IMR-90 (cell line): ENCODE measurements at regions not wholly inside any gene's neighbourhood (a gene's known extent, or its start where the extent isn't known, plus 50 kb on each side); places are given as distances from the start of the nearest gene placed in this dataset.

Source experiments
- ATAC-seq: fragments of 200-7000 bp; cut with Tn5 transposase; 2 replicates; pipeline ENCODE4 v1.9.1; 2020; ENCODE audit warnings: low read depth, mild to moderate bottlenecking, moderate library complexity
- BruUV-seq: library from RNA; stranded (reverse); fragments of 400-500 nt; replicated peaks from 2 replicates; lab custom pipeline; 2021; lab: Mats Ljungman, UMichigan
- CTCF ChIA-PET: fragments of 300-600 bp; formaldehyde crosslinking; extraction: SDS; loops from one replicate; lab custom pipeline; 2021; ENCODE audit warnings: antibody characterized with exemption; lab: Yijun Ruan, JAX
- POLR2A ChIA-PET: fragments of 300-600 bp; sonication (Branson Sonifier 250); formaldehyde crosslinking; loops from one replicate; lab custom pipeline; 2022; ENCODE audit warnings: antibody characterized with exemption; ENCODE audit not compliant: unreplicated experiment; lab: Charles Lee
- DNase-seq: peaks from one replicate; pipeline ENCODE4 v3.0.0; 2013
- H2AFZ ChIP-seq: replicated peaks from 2 replicates; pipeline ENCODE3; 2013; ENCODE audit warnings: low read length, mild to moderate bottlenecking; ENCODE audit not compliant: poor library complexity
- H2AK5ac ChIP-seq: 2 replicates; pipeline ENCODE4 v1.6.1; 2013; ENCODE audit warnings: low read depth, low read length, inconsistent platforms
- H2AK9ac ChIP-seq: replicated peaks from 2 replicates; pipeline ENCODE3; 2013; ENCODE audit warnings: mild to moderate bottlenecking, low read depth, low read length, moderate library complexity; ENCODE audit not compliant: poor library complexity
- H2BK120ac ChIP-seq: 2 replicates; pipeline ENCODE4 v1.6.1; 2013; ENCODE audit warnings: low read depth, low read length, inconsistent platforms
- H2BK15ac ChIP-seq: 3 replicates; pipeline ENCODE4 v1.6.1; 2013; ENCODE audit warnings: low read depth, low read length, inconsistent platforms
- H2BK20ac ChIP-seq: 2 replicates; pipeline ENCODE4 v1.6.1; 2013; ENCODE audit warnings: low read depth, mild to moderate bottlenecking, inconsistent platforms, low read length, moderate library complexity
- H2BK5ac ChIP-seq: 2 replicates; pipeline ENCODE4 v1.6.1; 2013; ENCODE audit warnings: mild to moderate bottlenecking, low read depth, low read length, inconsistent platforms; ENCODE audit not compliant: poor library complexity, severe bottlenecking
- H3K14ac ChIP-seq: replicated peaks from 2 replicates; pipeline ENCODE4 v1.6.1; 2013; ENCODE audit warnings: low read depth, low read length, inconsistent platforms
- H3K18ac ChIP-seq: 2 replicates; pipeline ENCODE4 v1.6.1; 2013; ENCODE audit warnings: low read depth, low read length, control low read depth
- H3K23ac ChIP-seq: 2 replicates; pipeline ENCODE4 v1.6.1; 2013; ENCODE audit warnings: low read depth, low read length, inconsistent platforms
- H3K27ac ChIP-seq: 2 replicates; pipeline ENCODE4 v1.5.1; 2013; ENCODE audit warnings: mild to moderate bottlenecking, control low read depth, low read length; ENCODE audit not compliant: insufficient read depth
- H3K27me3 ChIP-seq: 2 replicates; pipeline ENCODE4 v1.6.1; 2013; ENCODE audit warnings: low read length; ENCODE audit not compliant: control insufficient read depth, insufficient read depth
- H3K36me3 ChIP-seq: 2 replicates; pipeline ENCODE4 v1.6.1; 2013; ENCODE audit warnings: low read length, mixed read lengths; ENCODE audit not compliant: control insufficient read depth, insufficient read depth
- H3K4ac ChIP-seq: 2 replicates; pipeline ENCODE4 v1.6.1; 2013; ENCODE audit warnings: low read depth, low read length, inconsistent platforms
- H3K4me1 ChIP-seq: 2 replicates; pipeline ENCODE4 v1.6.1; 2013; ENCODE audit warnings: low read length, mixed read lengths; ENCODE audit not compliant: control insufficient read depth, insufficient read depth
- H3K4me2 ChIP-seq: 2 replicates; pipeline ENCODE4 v1.6.1; 2013; ENCODE audit warnings: low read depth, mild to moderate bottlenecking, control low read depth, low read length, moderate library complexity
- H3K4me3 ChIP-seq: 2 replicates; pipeline ENCODE4 v1.5.1; 2013; ENCODE audit warnings: low read depth, mild to moderate bottlenecking, control low read depth, low read length, moderate library complexity; ENCODE audit not compliant: insufficient read depth
- H3K56ac ChIP-seq: 2 replicates; pipeline ENCODE4 v1.6.1; 2013; ENCODE audit warnings: low read length, inconsistent platforms; ENCODE audit not compliant: insufficient read depth; ENCODE audit errors: extremely low read depth
- H3K79me1 ChIP-seq, 2 experiments: 2 replicates each; pipeline ENCODE4 v1.6.1; 2013; ENCODE audit warnings: low read length in 2 of 2, inconsistent platforms in 1 of 2, low read depth in 1 of 2
- H3K9ac ChIP-seq: 2 replicates; pipeline ENCODE4 v1.6.1; 2013; ENCODE audit warnings: low read depth, low read length, control low read depth
- H3K9me1 ChIP-seq: 2 replicates; pipeline ENCODE4 v1.6.1; 2013; ENCODE audit warnings: low read length, inconsistent platforms; ENCODE audit not compliant: insufficient read depth
- H3K9me3 ChIP-seq: 2 replicates; pipeline ENCODE4 v1.6.1; 2013; ENCODE audit warnings: low read length; ENCODE audit not compliant: control insufficient read depth, insufficient read depth
- H4K20me1 ChIP-seq: 2 replicates; pipeline ENCODE4 v1.6.1; 2013; ENCODE audit warnings: low read length, inconsistent platforms; ENCODE audit not compliant: insufficient read depth
- H4K5ac ChIP-seq: 2 replicates; pipeline ENCODE4 v1.6.1; 2013; ENCODE audit warnings: mild to moderate bottlenecking, low read depth, low read length, control low read depth
- H4K8ac ChIP-seq, 2 experiments: 2 replicates each; pipeline ENCODE4 v1.6.1; 2013; ENCODE audit warnings: low read depth in 2 of 2, low read length in 2 of 2, control low read depth in 1 of 2, inconsistent platforms in 1 of 2
- H4K91ac ChIP-seq: 2 replicates; pipeline ENCODE4 v1.6.1; 2013; ENCODE audit warnings: low read depth, low read length, inconsistent platforms; ENCODE audit not compliant: insufficient read depth
- CEBPB ChIP-seq: IDR thresholded peaks from 2 replicates; pipeline ENCODE4 v1.6.1; 2012; ENCODE audit warnings: low read depth, low read length, improper control_type of control experiment
- ELK1 ChIP-seq: fragments of 150-350 bp; IDR thresholded peaks from 2 replicates; pipeline ENCODE4 v1.6.1; 2016; ENCODE audit warnings: low read depth, mild to moderate bottlenecking, low read length, moderate library complexity, borderline replicate concordance
- NFE2L2 ChIP-seq: fragments of 150-350 bp; IDR thresholded peaks from 2 replicates; pipeline ENCODE4 v1.6.1; 2016; ENCODE audit warnings: low read depth, mild to moderate bottlenecking, low read length
- SMC3 ChIP-seq: fragments of 150-350 bp; IDR thresholded peaks from 2 replicates; pipeline ENCODE4 v1.6.1; 2016; ENCODE audit warnings: low read depth, mild to moderate bottlenecking, antibody characterized with exemption, low read length, moderate library complexity
- WGBS, 2 experiments: methylation state at CpG; one replicate each; pipeline versions ENCODE4 v1.1.5 to v1.1.7; 2013; ENCODE audit warnings: missing lambda C conversion rate in 2 of 2; ENCODE audit not compliant: insufficient read length in 1 of 2; ENCODE audit errors: extremely low coverage in 2 of 2; 5-methylcytosine and 5-hydroxymethylcytosine counted together
- dilution Hi-C: fragments of 300-500 bp; cut with HindIII; formaldehyde crosslinking; loops from one replicate; pipeline ENCODE4 v1.14.3; 2018; ENCODE audit warnings: low sequenced_read_pairs; ENCODE audit not compliant: unreplicated experiment
- in situ Hi-C: fragments of 300-500 bp; cut with MboI; formaldehyde crosslinking; loops from 3 replicates; pipeline ENCODE4 v1.14.3; 2019; ENCODE audit warnings: low sequenced_read_pairs, inconsistent platforms, mixed read lengths
- intact Hi-C: fragments of 100-400 bp; cut with micrococcal nuclease; formaldehyde crosslinking; loops from 2 replicates; pipeline ENCODE4 v1.10.0; 2022

DNA sequence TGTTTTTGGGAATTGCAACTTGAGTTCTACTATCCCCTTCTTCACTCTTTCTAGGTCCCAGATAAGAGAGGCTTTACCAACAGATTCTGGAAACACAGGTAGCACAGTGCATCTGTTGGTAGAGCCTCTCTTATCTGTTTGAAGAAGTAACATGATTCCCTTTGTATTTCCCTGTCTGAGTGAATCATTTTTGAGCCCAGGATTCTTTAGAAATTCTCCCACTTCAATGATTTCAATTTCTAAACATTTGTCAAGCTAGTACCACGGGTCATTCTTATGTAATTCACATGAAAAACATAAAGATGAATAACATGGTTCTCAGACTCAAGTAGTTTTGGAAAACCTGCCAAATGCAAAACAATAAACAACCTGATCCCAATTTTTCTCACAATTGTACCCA lies 72.0 kb upstream of the DUSP10 start:
- H3K4me3 ChIP-seq: no peak overlapping the region
- H3K79me1 ChIP-seq: peaks cover 0 to 5% of the 10 kb centered on the region in 2 experiments; a peak in 1 of 4 replicates
- H2AFZ ChIP-seq: no peak overlapping the region
- H3K27ac ChIP-seq: no peak overlapping the region
- ATAC-seq: no peak
- H2BK5ac ChIP-seq: no peak overlapping the region
- H3K4me1 ChIP-seq: peaks cover 10% of the 10 kb centered on the region
- no peaks in the 10 kb centered on the region for H3K9me3 ChIP-seq
- no peaks in the 10 kb centered on the region for H3K27me3 ChIP-seq
- H3K56ac ChIP-seq: no peak overlapping the region
- H4K5ac ChIP-seq: no peak overlapping the region
- no peaks in the 10 kb centered on the region for H4K20me1 ChIP-seq
- intact Hi-C loops (no loop called here), dilution Hi-C loops (no loop called here), in situ Hi-C loops (no loop called here)
- H2BK120ac ChIP-seq: peak overlapping the region; percentile 39
- H3K9me1 ChIP-seq: peaks cover 3% of the 10 kb centered on the region
- no peak for DNase-seq
- no peak overlapping the region; the same call in 1 of the 2 replicates for H3K14ac ChIP-seq
- no peak overlapping the region; the same call in 1 of the 2 replicates for H2AK5ac ChIP-seq
- no peak overlapping the region for H3K23ac ChIP-seq
- no peak overlapping the region for H2AK9ac ChIP-seq
- H2BK15ac ChIP-seq: peak overlapping the region; percentile 38; the same call in 1 of the 3 replicates
- H3K4me2 ChIP-seq: no peak overlapping the region
- ChIA-PET POLR2A (no interaction called here), CTCF (interaction anchor here (1.6 kb wide), 1 partner anchor 642 kb away, joined by 7 read pairs; no protein-coding TSS in a partner anchor)
- TF ChIP-seq ELK1 (no peak), CEBPB (no peak), NFE2L2 (no peak), SMC3 (no peak)
- peak overlapping the region; percentile 63; the same call in 1 of the 2 replicates for H2BK20ac ChIP-seq
- H3K9ac ChIP-seq: no peak overlapping the region
- H4K8ac ChIP-seq: no peak overlapping the region
- no TSS peak for BruUV-seq
- no peaks in the 10 kb centered on the region for H3K36me3 ChIP-seq
- no peak overlapping the region for H4K91ac ChIP-seq
- no peak overlapping the region for H3K18ac ChIP-seq
- WGBS, 2 experiments: no CpG with 5 or more reads among the region's 1 CpG
- no peak overlapping the region for H3K4ac ChIP-seq
